ENCODE measurements at regions not wholly inside any gene's neighbourhood (a gene's known extent, or its start where the extent isn't known, plus 50 kb on each side); places are given as distances from the start of the nearest gene placed in this dataset.

- H3K4me3 ChIP-seq (ENCODE audit: low read depth, low read length) = no peak overlapping the region
These were observed 596.3 kb downstream of the TAFA4 start for GRCh38 chr3:68336042-68336441.

GRCh38 chr3:68334367-68334986 lies 597.9 kb downstream of the TAFA4 start:
- H3K27ac ChIP-seq = no peak overlapping the region
- no peak for TF ChIP-seq CTCF (IDR thresholded peaks at IDR 0.05; ENCODE audit: low read depth, low read length)
- H3K9me3 ChIP-seq (ENCODE audit: severe bottlenecking) = no peaks in the 10 kb centered on the region
- no peak overlapping the region for H3K4me3 ChIP-seq (ENCODE audit: low read depth, low read length)
- H3K36me3 ChIP-seq = no peaks in the 10 kb centered on the region
- H3K27me3 ChIP-seq (ENCODE audit: insufficient read depth, low read depth, severe bottlenecking) = no peaks in the 10 kb centered on the region
- DNase-seq = no peak

More at GRCh38 chr3:68336042-68336441, 596.3 kb downstream of the TAFA4 start:
- Histone ChIP-seq H3K9me3 (ENCODE audit: severe bottlenecking) (no peaks in the 10 kb centered on the region), H3K27me3 (ENCODE audit: insufficient read depth, low read depth, severe bottlenecking) (no peaks in the 10 kb centered on the region), H3K36me3 (no peaks in the 10 kb centered on the region), H3K27ac (no peak overlapping the region)
- no peak for TF ChIP-seq CTCF (IDR thresholded peaks at IDR 0.05; ENCODE audit: low read depth, low read length)
- DNase-seq = no peak

GRCh38 chr3:68328049-68328448 lies 604.3 kb downstream of the TAFA4 start:
- Histone ChIP-seq H3K36me3 (no peaks in the 10 kb centered on the region), H3K27ac (no peak overlapping the region), H3K27me3 (ENCODE audit: insufficient read depth, low read depth, severe bottlenecking) (no peaks in the 10 kb centered on the region), H3K9me3 (ENCODE audit: severe bottlenecking) (no peaks in the 10 kb centered on the region), H3K4me3 (ENCODE audit: low read depth, low read length) (no peak overlapping the region)
- no peak for TF ChIP-seq CTCF (IDR thresholded peaks at IDR 0.05; ENCODE audit: low read depth, low read length)
- no peak for DNase-seq

DNA sequence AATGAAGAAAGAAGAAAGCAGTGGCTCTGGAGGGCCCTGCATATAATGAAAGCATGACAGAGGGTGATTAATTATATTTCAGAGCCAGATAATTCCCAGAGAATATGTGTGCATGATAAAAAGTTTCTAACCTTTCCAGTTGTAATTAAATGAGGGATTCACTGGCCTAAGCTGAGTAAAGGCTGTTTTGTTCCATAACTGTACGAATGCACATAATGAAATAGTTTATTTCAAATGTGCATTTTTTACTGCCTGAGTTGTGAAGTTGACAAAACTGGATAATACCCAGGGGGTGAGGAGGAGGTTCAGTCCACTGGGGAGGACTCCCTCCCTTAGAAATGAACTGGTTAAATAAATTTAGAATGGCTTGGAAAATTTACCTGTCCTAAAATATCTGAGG lies 616.4 kb downstream of the TAFA4 start:
- H3K9me3 ChIP-seq (ENCODE audit: severe bottlenecking) = no peaks in the 10 kb centered on the region
- DNase-seq = no peak
- TF ChIP-seq CTCF (IDR thresholded peaks at IDR 0.05; ENCODE audit: low read depth, low read length) = no peak
- H3K4me3 ChIP-seq (ENCODE audit: low read depth, low read length) = no peak overlapping the region
- H3K27me3 ChIP-seq (ENCODE audit: insufficient read depth, low read depth, severe bottlenecking) = no peaks in the 10 kb centered on the region
- H3K27ac ChIP-seq = no peak overlapping the region
- H3K36me3 ChIP-seq = no peaks in the 10 kb centered on the region

- Histone ChIP-seq H3K4me3 (ENCODE audit: low read depth, low read length) (no peak overlapping the region), H3K27me3 (ENCODE audit: insufficient read depth, low read depth, severe bottlenecking) (no peaks in the 10 kb centered on the region), H3K9me3 (ENCODE audit: severe bottlenecking) (no peaks in the 10 kb centered on the region), H3K27ac (no peak overlapping the region), H3K36me3 (no peaks in the 10 kb centered on the region)
- no peak for TF ChIP-seq CTCF (IDR thresholded peaks at IDR 0.05; ENCODE audit: low read depth, low read length)
- DNase-seq = no peak
These were observed 616.8 kb downstream of the TAFA4 start for GRCh38 chr3:68315546-68315945.

GRCh38 chr3:68306571-68306970 lies 625.8 kb downstream of the TAFA4 start:
- no peak for DNase-seq
- Histone ChIP-seq H3K27me3 (ENCODE audit: insufficient read depth, low read depth, severe bottlenecking) (no peaks in the 10 kb centered on the region), H3K27ac (no peak overlapping the region), H3K36me3 (no peaks in the 10 kb centered on the region), H3K9me3 (ENCODE audit: severe bottlenecking) (no peaks in the 10 kb centered on the region), H3K4me3 (ENCODE audit: low read depth, low read length) (no peak overlapping the region)
- no peak for TF ChIP-seq CTCF (IDR thresholded peaks at IDR 0.05; ENCODE audit: low read depth, low read length)
